K562 (cell line): ENCODE measurements at regions not wholly inside any gene's neighbourhood (a gene's known extent, or its start where the extent isn't known, plus 50 kb on each side); places are given as distances from the start of the nearest gene placed in this dataset.

Source experiments
- ATAC-seq: fragments of 200-7000 bp; cut with Tn5 transposase; 3 replicates; pipeline ENCODE4 v1.9.1; 2020; ENCODE audit warnings: moderate library complexity
- BruUV-seq: library from RNA; stranded (reverse); fragments of 400-500 nt; replicated peaks from 2 replicates; lab custom pipeline; 2021; lab: Mats Ljungman, UMichigan
- CTCF ChIA-PET: fragments of 300-600 bp; formaldehyde crosslinking; extraction: SDS; loops from one replicate; lab custom pipeline; 2021; ENCODE audit warnings: low intra/inter-chr PET ratio; lab: Yijun Ruan, JAX
- POLR2A ChIA-PET: fragments of 300-600, 350-650 bp; sonication (Branson Sonifier 250); formaldehyde crosslinking; extraction: SDS; loops from one replicate; lab custom pipeline; 2021; ENCODE audit warnings: antibody characterized with exemption, inconsistent platforms; lab: Yijun Ruan, JAX
- DNase-seq, 4 experiments: peaks; one replicate each; pipeline versions ENCODE4 v3.0.0 to v3.0.0-alpha.2; 2011 to 2018; ENCODE audit warnings: low spot score in 3 of 4, mixed read lengths in 3 of 4; ENCODE audit errors: extremely low read depth in 1 of 4
- FAIRE-seq: peaks from 2 replicates; lab custom pipeline; 2011; peaks lifted over from hg19 to GRCh38; lab: Jason Lieb, UNC
- H2AFZ ChIP-seq: 2 replicates; pipeline ENCODE4 v1.6.0; 2011; ENCODE audit warnings: low read depth, low read length, control low read depth, inconsistent platforms
- H3K27ac ChIP-seq: fragments of 200-600 bp; 3 replicates; pipeline ENCODE4 v1.8.0; 2011; ENCODE audit warnings: low read depth, mild to moderate bottlenecking, control low read depth, inconsistent platforms, low read length, moderate library complexity, mixed read lengths; ENCODE audit errors: extremely low read depth
- H3K27me3 ChIP-seq, 2 experiments: fragments of 300-600 bp in 1 of 2; 2 replicates in 1 of 2; 3 replicates in 1 of 2; pipeline versions ENCODE4 v1.6.0 to v1.8.0; 2011; ENCODE audit warnings: inconsistent platforms in 2 of 2, low read length in 2 of 2, mild to moderate bottlenecking in 1 of 2, mixed read lengths in 1 of 2, moderate library complexity in 1 of 2; ENCODE audit not compliant: control insufficient read depth in 2 of 2, insufficient read depth in 2 of 2
- H3K36me3 ChIP-seq: fragments of 300-600 bp; 3 replicates; pipeline ENCODE4 v1.8.0; 2011; ENCODE audit warnings: mild to moderate bottlenecking, low read length, inconsistent platforms; ENCODE audit not compliant: control insufficient read depth, insufficient read depth
- H3K4me1 ChIP-seq, 2 experiments: fragments of 200-600 bp in 1 of 2; replicated peaks in 1 of 2; 2 replicates in 1 of 2; 3 replicates in 1 of 2; pipeline versions ENCODE4 v1.5.1 to v1.8.0; 2011; ENCODE audit warnings: inconsistent platforms in 2 of 2, low read length in 2 of 2, mild to moderate bottlenecking in 1 of 2, mixed read lengths in 1 of 2, moderate library complexity in 1 of 2; ENCODE audit not compliant: control insufficient read depth in 2 of 2, insufficient read depth in 2 of 2
- H3K4me2 ChIP-seq: 2 replicates; pipeline ENCODE4 v1.6.1; 2011; ENCODE audit warnings: low read length, control low read depth, inconsistent platforms, mixed read lengths; ENCODE audit not compliant: insufficient read depth
- H3K4me3 ChIP-seq: fragments of 200-600 bp; sonication (generic), shearing (Covaris generic); 2 replicates; pipeline ENCODE4 v1.5.1; 2016; ENCODE audit warnings: control low read depth, inconsistent platforms
- H3K79me2 ChIP-seq: fragments of 200-600 bp; 3 replicates; pipeline ENCODE4 v1.8.0; 2011; ENCODE audit warnings: low read length, inconsistent platforms; ENCODE audit not compliant: control insufficient read depth, insufficient read depth
- H3K9ac ChIP-seq, 2 experiments: 2 replicates each; pipeline versions ENCODE4 v1.6.0 to v1.6.1; 2011; ENCODE audit warnings: low read depth in 2 of 2, low read length in 2 of 2, control low read depth in 1 of 2, inconsistent platforms in 1 of 2, mild to moderate bottlenecking in 1 of 2, mixed read lengths in 1 of 2; ENCODE audit not compliant: insufficient read depth in 1 of 2
- H3K9me1 ChIP-seq: one replicate; pipeline ENCODE4 v1.6.0; 2011; ENCODE audit warnings: inconsistent platforms, mild to moderate bottlenecking, low read length, moderate library complexity; ENCODE audit not compliant: control insufficient read depth, insufficient read depth
- H3K9me3 ChIP-seq: replicated peaks from 2 replicates; pipeline ENCODE4 v1.5.1; 2011; ENCODE audit warnings: low read depth, low read length, inconsistent platforms; ENCODE audit not compliant: control insufficient read depth, insufficient read depth
- H4K20me1 ChIP-seq: replicated peaks from 2 replicates; pipeline ENCODE4 v1.6.1; 2011; ENCODE audit warnings: low read length, inconsistent platforms, mixed read lengths; ENCODE audit not compliant: control insufficient read depth, insufficient read depth
- NCOA2 ChIP-seq, 2 experiments: fragments of 450-650 bp; IDR thresholded peaks; 2 replicates each; pipeline ENCODE4 v1.6.1; 2018; ENCODE audit warnings: mild to moderate bottlenecking in 2 of 2, moderate library complexity in 1 of 2; ENCODE audit not compliant: partially characterized antibody in 2 of 2
- TAL1 ChIP-seq: fragments of 450-650 bp; IDR thresholded peaks from 2 replicates; pipeline ENCODE4 v1.6.1; 2016; ENCODE audit warnings: mild to moderate bottlenecking
- TGIF2 ChIP-seq: sonication (generic); formaldehyde crosslinking; IDR thresholded peaks from 2 replicates; pipeline ENCODE4 v1.8.1; 2022; ENCODE audit warnings: mild to moderate bottlenecking, missing genetic modification reagents, moderate library complexity
- ZNF354B ChIP-seq: fragments of 250-450 bp; sonication (Bioruptor Pico); IDR thresholded peaks from 2 replicates; pipeline ENCODE4 v1.4.0; 2020
- WGBS: fragments of 100-300 bp; shearing (Covaris generic); methylation state at CpG from one replicate; pipeline ENCODE4 v1.1.6; 2016; ENCODE audit warnings: low coverage, mixed read lengths; ENCODE audit not compliant: insufficient coverage; ENCODE audit errors: missing lambda C conversion rate; 5-methylcytosine and 5-hydroxymethylcytosine counted together
- in situ Hi-C: fragments of 300-500 bp; cut with MboI; formaldehyde crosslinking; loops from 4 replicates; pipeline ENCODE4 v1.15.0; 2018; ENCODE audit warnings: inconsistent platforms, mixed read lengths
- intact Hi-C: fragments of 100-400 bp; cut with micrococcal nuclease; formaldehyde crosslinking; loops from 2 replicates; pipeline ENCODE4 v1.14.2; 2022
- TF ChIP-seq, protein P1 (sequence below): fragments of 250-450 bp; sonication (Bioruptor Pico); IDR thresholded peaks from 2 replicates; pipeline ENCODE4 v1.8.0; 2021; ENCODE audit warnings: moderate library complexity, mild to moderate bottlenecking, inconsistent platforms
- TF ChIP-seq, protein P2 (sequence below): fragments of 200-600 bp; sonication (generic); IDR thresholded peaks from one replicate; pipeline ENCODE4 v1.6.1; 2012; ENCODE audit warnings: mild to moderate bottlenecking, low read depth, low read length, inconsistent platforms

DNA sequence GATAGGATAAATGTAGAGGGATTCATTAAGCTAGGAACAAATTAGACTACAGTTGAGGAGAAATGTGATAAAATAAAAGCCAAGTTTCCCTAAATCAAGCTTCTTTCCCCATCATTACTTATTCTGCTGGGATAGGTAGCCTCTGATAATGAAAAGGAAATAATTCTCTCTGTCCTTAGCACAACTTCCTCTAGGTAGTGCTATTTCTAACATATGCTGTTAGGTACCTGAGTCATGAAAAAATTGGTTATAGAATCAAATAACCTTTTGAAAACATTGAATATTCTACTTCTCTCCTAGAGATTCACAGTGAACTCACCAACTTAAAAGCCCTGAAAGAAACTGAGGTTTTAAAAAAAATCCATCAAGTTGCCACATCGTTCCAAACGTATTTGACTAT is 1793.1 kb downstream of the EFNA5 start:
- DNase-seq: no peak
- H3K36me3 ChIP-seq: no peaks in the 10 kb centered on the region
- CTCF ChIA-PET: no interaction called here
- 0 out of 2 replicates have a peak overlapping the region, but pooled peaks have one; percentile 14 for H2AFZ ChIP-seq
- POLR2A ChIA-PET: no interaction called here
- no peaks in the 10 kb centered on the region for H3K79me2 ChIP-seq
- no peak for FAIRE-seq
- in situ Hi-C loops: no loop called here
- no peaks in the 10 kb centered on the region for H3K27me3 ChIP-seq
- intact Hi-C loops: no loop called here
- ATAC-seq: no peak
- no peak overlapping the region for H3K9ac ChIP-seq
- H3K9me3 ChIP-seq: no peaks in the 10 kb centered on the region
- H3K27ac ChIP-seq: no peak overlapping the region
- H3K4me2 ChIP-seq: no peak overlapping the region
- BruUV-seq: no TSS peak
- no peaks in the 10 kb centered on the region for H3K4me1 ChIP-seq
- no peak overlapping the region for H3K4me3 ChIP-seq
- WGBS: 3% methylated on average over 2 of the region's 2 CpGs
- H3K9me1 ChIP-seq: no peaks in the 10 kb centered on the region
- no peaks in the 10 kb centered on the region for H4K20me1 ChIP-seq
- TF ChIP-seq TGIF2: no peak
- no peak for TF ChIP-seq NCOA2 (IDR thresholded peaks at IDR 0.05; ENCODE audit: partially characterized antibody in 2 of 2)
- TF ChIP-seq, protein P1, sequence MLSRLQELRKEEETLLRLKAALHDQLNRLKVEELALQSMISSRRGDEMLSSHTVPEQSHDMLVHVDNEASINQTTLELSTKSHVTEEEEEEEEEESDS (CRISPR knock-in tag): no peak
- no peak for TF ChIP-seq TAL1
- TF ChIP-seq ZNF354B: no peak
- TF ChIP-seq, protein P2, sequence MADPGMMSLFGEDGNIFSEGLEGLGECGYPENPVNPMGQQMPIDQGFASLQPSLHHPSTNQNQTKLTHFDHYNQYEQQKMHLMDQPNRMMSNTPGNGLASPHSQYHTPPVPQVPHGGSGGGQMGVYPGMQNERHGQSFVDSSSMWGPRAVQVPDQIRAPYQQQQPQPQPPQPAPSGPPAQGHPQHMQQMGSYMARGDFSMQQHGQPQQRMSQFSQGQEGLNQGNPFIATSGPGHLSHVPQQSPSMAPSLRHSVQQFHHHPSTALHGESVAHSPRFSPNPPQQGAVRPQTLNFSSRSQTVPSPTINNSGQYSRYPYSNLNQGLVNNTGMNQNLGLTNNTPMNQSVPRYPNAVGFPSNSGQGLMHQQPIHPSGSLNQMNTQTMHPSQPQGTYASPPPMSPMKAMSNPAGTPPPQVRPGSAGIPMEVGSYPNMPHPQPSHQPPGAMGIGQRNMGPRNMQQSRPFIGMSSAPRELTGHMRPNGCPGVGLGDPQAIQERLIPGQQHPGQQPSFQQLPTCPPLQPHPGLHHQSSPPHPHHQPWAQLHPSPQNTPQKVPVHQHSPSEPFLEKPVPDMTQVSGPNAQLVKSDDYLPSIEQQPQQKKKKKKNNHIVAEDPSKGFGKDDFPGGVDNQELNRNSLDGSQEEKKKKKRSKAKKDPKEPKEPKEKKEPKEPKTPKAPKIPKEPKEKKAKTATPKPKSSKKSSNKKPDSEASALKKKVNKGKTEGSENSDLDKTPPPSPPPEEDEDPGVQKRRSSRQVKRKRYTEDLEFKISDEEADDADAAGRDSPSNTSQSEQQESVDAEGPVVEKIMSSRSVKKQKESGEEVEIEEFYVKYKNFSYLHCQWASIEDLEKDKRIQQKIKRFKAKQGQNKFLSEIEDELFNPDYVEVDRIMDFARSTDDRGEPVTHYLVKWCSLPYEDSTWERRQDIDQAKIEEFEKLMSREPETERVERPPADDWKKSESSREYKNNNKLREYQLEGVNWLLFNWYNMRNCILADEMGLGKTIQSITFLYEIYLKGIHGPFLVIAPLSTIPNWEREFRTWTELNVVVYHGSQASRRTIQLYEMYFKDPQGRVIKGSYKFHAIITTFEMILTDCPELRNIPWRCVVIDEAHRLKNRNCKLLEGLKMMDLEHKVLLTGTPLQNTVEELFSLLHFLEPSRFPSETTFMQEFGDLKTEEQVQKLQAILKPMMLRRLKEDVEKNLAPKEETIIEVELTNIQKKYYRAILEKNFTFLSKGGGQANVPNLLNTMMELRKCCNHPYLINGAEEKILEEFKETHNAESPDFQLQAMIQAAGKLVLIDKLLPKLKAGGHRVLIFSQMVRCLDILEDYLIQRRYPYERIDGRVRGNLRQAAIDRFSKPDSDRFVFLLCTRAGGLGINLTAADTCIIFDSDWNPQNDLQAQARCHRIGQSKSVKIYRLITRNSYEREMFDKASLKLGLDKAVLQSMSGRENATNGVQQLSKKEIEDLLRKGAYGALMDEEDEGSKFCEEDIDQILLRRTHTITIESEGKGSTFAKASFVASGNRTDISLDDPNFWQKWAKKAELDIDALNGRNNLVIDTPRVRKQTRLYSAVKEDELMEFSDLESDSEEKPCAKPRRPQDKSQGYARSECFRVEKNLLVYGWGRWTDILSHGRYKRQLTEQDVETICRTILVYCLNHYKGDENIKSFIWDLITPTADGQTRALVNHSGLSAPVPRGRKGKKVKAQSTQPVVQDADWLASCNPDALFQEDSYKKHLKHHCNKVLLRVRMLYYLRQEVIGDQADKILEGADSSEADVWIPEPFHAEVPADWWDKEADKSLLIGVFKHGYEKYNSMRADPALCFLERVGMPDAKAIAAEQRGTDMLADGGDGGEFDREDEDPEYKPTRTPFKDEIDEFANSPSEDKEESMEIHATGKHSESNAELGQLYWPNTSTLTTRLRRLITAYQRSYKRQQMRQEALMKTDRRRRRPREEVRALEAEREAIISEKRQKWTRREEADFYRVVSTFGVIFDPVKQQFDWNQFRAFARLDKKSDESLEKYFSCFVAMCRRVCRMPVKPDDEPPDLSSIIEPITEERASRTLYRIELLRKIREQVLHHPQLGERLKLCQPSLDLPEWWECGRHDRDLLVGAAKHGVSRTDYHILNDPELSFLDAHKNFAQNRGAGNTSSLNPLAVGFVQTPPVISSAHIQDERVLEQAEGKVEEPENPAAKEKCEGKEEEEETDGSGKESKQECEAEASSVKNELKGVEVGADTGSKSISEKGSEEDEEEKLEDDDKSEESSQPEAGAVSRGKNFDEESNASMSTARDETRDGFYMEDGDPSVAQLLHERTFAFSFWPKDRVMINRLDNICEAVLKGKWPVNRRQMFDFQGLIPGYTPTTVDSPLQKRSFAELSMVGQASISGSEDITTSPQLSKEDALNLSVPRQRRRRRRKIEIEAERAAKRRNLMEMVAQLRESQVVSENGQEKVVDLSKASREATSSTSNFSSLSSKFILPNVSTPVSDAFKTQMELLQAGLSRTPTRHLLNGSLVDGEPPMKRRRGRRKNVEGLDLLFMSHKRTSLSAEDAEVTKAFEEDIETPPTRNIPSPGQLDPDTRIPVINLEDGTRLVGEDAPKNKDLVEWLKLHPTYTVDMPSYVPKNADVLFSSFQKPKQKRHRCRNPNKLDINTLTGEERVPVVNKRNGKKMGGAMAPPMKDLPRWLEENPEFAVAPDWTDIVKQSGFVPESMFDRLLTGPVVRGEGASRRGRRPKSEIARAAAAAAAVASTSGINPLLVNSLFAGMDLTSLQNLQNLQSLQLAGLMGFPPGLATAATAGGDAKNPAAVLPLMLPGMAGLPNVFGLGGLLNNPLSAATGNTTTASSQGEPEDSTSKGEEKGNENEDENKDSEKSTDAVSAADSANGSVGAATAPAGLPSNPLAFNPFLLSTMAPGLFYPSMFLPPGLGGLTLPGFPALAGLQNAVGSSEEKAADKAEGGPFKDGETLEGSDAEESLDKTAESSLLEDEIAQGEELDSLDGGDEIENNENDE: no peak
